Right cardiac atrium (tissue), 5 donors: ENCODE measurements at regions not wholly inside any gene's neighbourhood (a gene's known extent, or its start where the extent isn't known, plus 50 kb on each side); places are given as distances from the start of the nearest gene placed in this dataset.

Source experiments
- ATAC-seq, 2 donors: fragments of 200-7000 bp; cut with Tn5 transposase; one replicate each; pipeline versions ENCODE4 v1.8.0 to v1.9.1; 2020; ENCODE audit warnings: moderate library complexity in 2 of 2, mild to moderate bottlenecking in 1 of 2
- DNase-seq, 3 donors: peaks; one replicate each; pipeline ENCODE4 v3.0.0-alpha.2; 2020
- H3K27ac ChIP-seq: one replicate; pipeline ENCODE4 v1.5.1; 2013; ENCODE audit warnings: mild to moderate bottlenecking, low read length, control low read depth, moderate library complexity
- H3K27me3 ChIP-seq: one replicate; pipeline ENCODE4 v1.6.1; 2013; ENCODE audit not compliant: control insufficient read depth, insufficient read depth
- H3K4me1 ChIP-seq: one replicate; pipeline ENCODE4 v1.6.1; 2013; ENCODE audit warnings: low read length; ENCODE audit not compliant: control insufficient read depth, insufficient read depth
- H3K4me3 ChIP-seq: one replicate; pipeline ENCODE4 v1.5.1; 2013; ENCODE audit warnings: low read length, control low read depth
- H3K9me3 ChIP-seq: one replicate; pipeline ENCODE4 v1.6.1; 2013; ENCODE audit warnings: low read length; ENCODE audit not compliant: control insufficient read depth
- WGBS: extraction: QIAGEN DNeasy Blood & Tissue Kit; methylation state at CpG from one replicate; pipeline ENCODE4 v1.1.7; 2013; 5-methylcytosine and 5-hydroxymethylcytosine counted together
- intact Hi-C, 4 donors: fragments of 100-400 bp; cut with DNase I; formaldehyde crosslinking; loops; one replicate each; pipeline versions ENCODE4 v1.11.0 to v1.14.0; 2022 to 2023
- donor health status: healthy with polysubstance abuse.
- donor health status: DM: no; HTN: yes; CAD: no.
- donor health status: DM: no; HTN: no; CAD: no.
- donor health status: DM: no; HTN: yes; CAD: no; lungs with severe emphysema.
- donor health status: DM: yes; HTN: yes; CAD: no.

- Histone ChIP-seq H3K9me3 (no peaks in the 10 kb centered on the region), H3K4me1 (no peaks in the 10 kb centered on the region), H3K27me3 (no peaks in the 10 kb centered on the region), H3K4me3 (no peak overlapping the region), H3K27ac (no peak overlapping the region)
- DNase-seq (no peak), ATAC-seq (no peak)
- 74% methylated on average over 2 of the region's 2 CpGs for WGBS
- intact Hi-C loops, result no loop called here
Measured at GRCh38 chr1:82171955-82172354, 371.2 kb downstream of the ADGRL2 start.

- WGBS, result 81% methylated on average over 3 of the region's 3 CpGs
- Histone ChIP-seq H3K27ac (no peak overlapping the region), H3K4me3 (no peak overlapping the region), H3K27me3 (no peaks in the 10 kb centered on the region), H3K9me3 (no peaks in the 10 kb centered on the region), H3K4me1 (no peaks in the 10 kb centered on the region)
- ATAC-seq (no peak), DNase-seq (no peak)
- intact Hi-C loops, result no loop called here
Measured at GRCh38 chr1:82168482-82168881, 367.7 kb downstream of the ADGRL2 start.

DNA sequence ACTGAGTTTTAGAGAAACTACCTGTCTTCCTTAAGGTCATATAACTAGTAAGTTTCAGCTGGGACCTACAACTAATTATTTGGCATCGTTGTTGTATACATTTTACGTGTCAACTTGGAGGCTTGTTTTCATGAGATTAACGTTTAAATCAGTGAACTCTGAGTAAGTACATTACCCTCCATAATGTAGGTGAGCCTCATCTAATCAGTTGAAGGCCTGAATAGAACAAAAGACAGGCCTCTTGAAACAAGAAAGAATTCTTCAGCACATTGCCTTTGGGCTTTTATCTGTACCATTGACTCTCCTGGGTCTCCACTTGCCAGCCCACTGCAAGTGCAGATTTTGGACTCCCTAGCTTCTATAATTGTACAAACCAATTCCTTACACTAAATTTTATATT is 364.6 kb downstream of the ADGRL2 start:
- 92% methylated on average over 3 of the region's 3 CpGs for WGBS
- H3K4me3 ChIP-seq, result no peak overlapping the region
- no peak for ATAC-seq
- no peaks in the 10 kb centered on the region for H3K27me3 ChIP-seq
- no peak for DNase-seq
- intact Hi-C loops, result no loop called here
- H3K9me3 ChIP-seq, result no peaks in the 10 kb centered on the region
- H3K4me1 ChIP-seq, result no peaks in the 10 kb centered on the region
- H3K27ac ChIP-seq, result no peak overlapping the region

GRCh38 chr1:82162486-82163420 is 362.0 kb downstream of the ADGRL2 start:
- intact Hi-C loops, result no loop called here
- no peak overlapping the region for H3K27ac ChIP-seq
- H3K27me3 ChIP-seq, result no peaks in the 10 kb centered on the region
- H3K4me1 ChIP-seq, result no peaks in the 10 kb centered on the region
- 81% methylated on average over 7 of the region's 7 CpGs for WGBS
- ATAC-seq (no peak), DNase-seq (no peak)
- H3K9me3 ChIP-seq, result no peaks in the 10 kb centered on the region
- H3K4me3 ChIP-seq, result no peak overlapping the region

DNA sequence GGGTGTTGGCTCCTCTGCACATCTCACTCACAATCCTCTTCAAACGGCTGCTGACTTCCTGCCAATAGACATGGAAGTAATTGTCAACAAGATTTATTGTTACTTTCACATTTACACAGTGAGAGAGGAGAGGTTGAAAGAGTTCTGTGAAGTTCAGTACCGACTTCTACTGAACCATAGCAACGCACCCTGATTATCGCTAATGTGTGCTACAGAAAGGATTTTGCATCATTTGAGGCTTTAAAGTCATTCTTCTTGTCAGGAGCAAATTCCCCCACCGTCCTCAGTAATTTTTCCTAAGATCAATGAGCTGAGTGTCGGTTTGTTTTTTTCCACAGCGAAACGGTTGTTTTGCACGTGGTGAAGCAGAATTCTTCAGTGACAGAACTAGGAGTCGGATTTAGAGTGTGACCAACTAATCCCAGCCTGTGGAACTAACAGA is 361.0 kb downstream of the ADGRL2 start:
- DNase-seq (no peak), ATAC-seq (no peak)
- Histone ChIP-seq H3K4me1 (no peaks in the 10 kb centered on the region), H3K9me3 (no peaks in the 10 kb centered on the region), H3K27ac (no peak overlapping the region), H3K4me3 (no peak overlapping the region), H3K27me3 (no peaks in the 10 kb centered on the region)
- intact Hi-C loops, result no loop called here
- whole genome bisulfite sequencing, result 46% methylated on average over 10 of the region's 10 CpGs

- ATAC-seq (no peak), DNase-seq (no peak)
- H3K27me3 ChIP-seq, result no peaks in the 10 kb centered on the region
- H3K4me1 ChIP-seq, result no peaks in the 10 kb centered on the region
- H3K4me3 ChIP-seq, result no peak overlapping the region
- intact Hi-C loops, result no loop called here
- H3K27ac ChIP-seq, result no peak overlapping the region
- no peaks in the 10 kb centered on the region for H3K9me3 ChIP-seq
- WGBS, result 93% methylated on average over 3 of the region's 3 CpGs
Measured at GRCh38 chr1:82160903-82161302, 360.2 kb downstream of the ADGRL2 start.

DNA sequence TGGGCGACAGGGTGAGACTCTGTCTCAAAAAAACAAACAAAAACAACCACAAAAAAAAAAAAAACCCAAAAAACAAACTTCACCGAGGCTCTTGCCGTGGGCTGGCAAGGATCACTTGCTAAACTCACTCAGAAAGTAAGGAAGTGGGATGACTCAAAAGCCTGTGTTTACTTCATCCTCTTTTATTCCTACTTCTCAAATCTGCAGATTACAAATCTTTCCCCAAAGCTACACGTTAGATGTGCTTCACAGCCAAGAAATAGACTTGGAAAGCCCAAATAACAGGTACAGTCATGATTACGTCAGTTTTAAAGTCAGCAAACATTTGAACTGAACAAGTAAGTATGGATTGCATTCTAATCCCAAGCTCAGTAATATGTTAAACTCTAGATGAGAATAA is 359.3 kb downstream of the ADGRL2 start:
- H3K4me1 ChIP-seq, result no peaks in the 10 kb centered on the region
- H3K27me3 ChIP-seq, result no peaks in the 10 kb centered on the region
- no peak overlapping the region for H3K27ac ChIP-seq
- DNase-seq (no peak), ATAC-seq (no peak)
- H3K4me3 ChIP-seq, result no peak overlapping the region
- no peaks in the 10 kb centered on the region for H3K9me3 ChIP-seq
- WGBS, result 80% methylated on average over 5 of the region's 5 CpGs
- intact Hi-C loops, result no loop called here

- H3K27ac ChIP-seq, result no peak overlapping the region
- no peak overlapping the region for H3K4me3 ChIP-seq
- ATAC-seq, result no peak
- no peaks in the 10 kb centered on the region for H3K9me3 ChIP-seq
- no peaks in the 10 kb centered on the region for H3K4me1 ChIP-seq
- intact Hi-C loops, result no loop called here
- no peak for DNase-seq
- no peaks in the 10 kb centered on the region for H3K27me3 ChIP-seq
- WGBS, result 94% methylated on average over 4 of the region's 4 CpGs
Measured at GRCh38 chr1:82158981-82159380, 358.2 kb downstream of the ADGRL2 start.

- Histone ChIP-seq H3K27ac (no peak overlapping the region), H3K4me1 (peaks cover 1% of the 10 kb centered on the region), H3K27me3 (no peaks in the 10 kb centered on the region), H3K9me3 (no peaks in the 10 kb centered on the region), H3K4me3 (no peak overlapping the region)
- no peak for DNase-seq
- WGBS, result 88% methylated on average over 4 of the region's 4 CpGs
- intact Hi-C loops, result no loop called here
- no peak for ATAC-seq
Measured at GRCh38 chr1:82154219-82154970, 353.7 kb downstream of the ADGRL2 start.

DNA sequence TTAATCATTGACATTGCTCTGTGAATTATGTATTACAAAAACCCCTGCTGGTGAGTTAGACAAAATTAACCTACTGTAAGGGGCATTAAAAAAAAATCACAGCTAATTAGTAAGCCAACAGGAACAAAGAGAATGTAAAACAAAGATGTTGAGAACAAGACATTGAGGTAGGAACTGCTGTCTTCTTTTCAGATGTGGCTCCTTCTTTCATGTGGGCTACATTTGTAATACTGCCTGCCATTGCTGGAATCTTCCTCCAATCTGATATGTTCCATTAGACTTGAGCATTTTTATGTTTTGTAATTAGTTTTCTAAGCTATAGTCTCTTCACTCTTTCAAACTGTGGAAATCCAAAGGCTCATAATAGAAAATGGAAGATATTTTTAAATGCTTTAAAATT is 353.0 kb downstream of the ADGRL2 start:
- intact Hi-C loops, result no loop called here
- H3K27me3 ChIP-seq, result no peaks in the 10 kb centered on the region
- no peak for ATAC-seq
- H3K4me3 ChIP-seq, result no peak overlapping the region
- no peak for DNase-seq
- peaks cover 1% of the 10 kb centered on the region for H3K4me1 ChIP-seq
- H3K9me3 ChIP-seq, result no peaks in the 10 kb centered on the region
- no peak overlapping the region for H3K27ac ChIP-seq

DNA sequence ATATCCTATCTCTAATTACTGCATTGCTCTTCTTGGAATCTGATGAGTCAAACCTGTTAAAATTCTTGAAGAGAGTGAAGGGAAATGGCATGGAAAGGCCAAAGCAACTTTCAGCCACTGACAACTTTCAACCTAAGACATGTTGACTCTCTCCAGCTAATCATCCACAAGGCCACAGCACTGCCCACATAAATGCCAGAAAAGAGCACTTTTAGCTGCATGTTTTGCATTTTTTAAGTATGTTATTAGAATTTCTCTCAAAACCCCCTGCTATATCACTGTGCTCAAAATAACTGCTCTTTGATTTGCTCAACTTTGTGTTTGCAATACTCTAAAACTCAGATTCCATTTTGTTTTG is 352.5 kb downstream of the ADGRL2 start:
- Histone ChIP-seq H3K27me3 (no peaks in the 10 kb centered on the region), H3K4me3 (no peak overlapping the region), H3K9me3 (no peaks in the 10 kb centered on the region), H3K27ac (no peak overlapping the region), H3K4me1 (peaks cover 1% of the 10 kb centered on the region)
- intact Hi-C loops, result no loop called here
- ATAC-seq (no peak), DNase-seq (no peak)
